Ishikawa (cell line): ENCODE measurements at regions not wholly inside any gene's neighbourhood (a gene's known extent, or its start where the extent isn't known, plus 50 kb on each side); places are given as distances from the start of the nearest gene placed in this dataset.

Experiments used
- FOXM1 ChIP-seq: IDR thresholded peaks from 2 replicates; pipeline ENCODE4 v1.6.1; 2012; ENCODE audit warnings: low read depth, borderline replicate concordance
- RAD21 ChIP-seq: IDR thresholded peaks from 2 replicates; pipeline ENCODE4 v1.6.1; 2012; ENCODE audit warnings: low read depth
- REST ChIP-seq: IDR thresholded peaks from 2 replicates; pipeline ENCODE4 v1.6.1; 2012; ENCODE audit warnings: low read depth, mild to moderate bottlenecking
- TAF1 ChIP-seq: IDR thresholded peaks from 2 replicates; pipeline ENCODE4 v1.6.1; 2012; ENCODE audit warnings: low read depth, mild to moderate bottlenecking

GRCh38 chr14:65920996-65921395 is 508.5 kb downstream of the FUT8 start:
- TF ChIP-seq RAD21 = no peak
- TF ChIP-seq TAF1 = no peak
- TF ChIP-seq REST = no peak
- no peak for TF ChIP-seq FOXM1
